ENCODE measurements at regions not wholly inside any gene's neighbourhood (a gene's known extent, or its start where the extent isn't known, plus 50 kb on each side); places are given as distances from the start of the nearest gene placed in this dataset.

DNA sequence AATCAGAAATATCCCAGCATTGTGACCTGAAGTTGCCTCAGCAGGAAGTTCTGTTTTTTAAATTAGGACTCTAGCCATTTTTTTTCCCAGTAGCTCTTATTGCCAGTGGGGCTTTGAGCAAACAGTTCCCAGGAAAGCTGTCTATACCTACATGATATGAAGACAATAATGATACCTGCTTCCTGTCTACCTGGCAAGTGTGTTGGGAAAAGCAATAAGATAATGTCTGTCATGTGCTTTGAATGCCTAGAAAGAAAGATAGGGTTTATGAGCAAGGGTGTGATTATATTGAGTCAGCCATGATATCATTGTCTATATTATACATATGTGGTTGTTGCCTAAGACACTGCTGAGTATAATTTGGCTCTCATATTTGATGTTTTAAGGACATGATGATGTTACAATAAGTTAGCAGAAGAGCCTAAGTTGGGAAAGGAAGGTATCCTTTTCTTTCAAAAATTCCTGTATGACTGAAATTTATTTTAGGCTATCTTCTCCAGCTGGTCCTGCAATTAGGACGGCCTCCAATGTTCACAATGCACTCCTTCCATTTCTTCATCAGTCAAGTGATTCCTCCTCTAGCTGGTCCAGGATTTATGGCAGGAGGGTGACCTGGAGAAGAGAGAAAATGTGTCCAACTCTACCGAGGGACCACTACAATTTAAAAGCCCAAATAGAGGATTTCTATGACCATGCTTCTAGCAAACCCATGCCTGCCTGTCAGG, 99.6 kb upstream of the CDC42BPA start:
- in situ Hi-C loops (cut with MboI) (no loop called here), intact Hi-C loops (cut with micrococcal nuclease; ENCODE audit: unreplicated experiment) (no loop called here)
- ChIA-PET RAD21 (ENCODE audit: unreplicated experiment) (no interaction called here), CTCF (no interaction called here), POLR2A (no interaction called here), SMC1A (ENCODE audit: uncharacterized antibody, unreplicated experiment) (no interaction called here)
- Histone ChIP-seq H3K27me3 (replicated peaks in 1 of 2; ENCODE audit: control insufficient read depth in 2 of 2, insufficient read depth in 2 of 2, low read length in 1 of 2) (no peaks in the 10 kb centered on the region; a peak in 1 of 4 replicates), H4K20me1 (ENCODE audit: control insufficient read depth, insufficient read depth) (no peaks in the 10 kb centered on the region), H3K9ac (ENCODE audit: control insufficient read depth, insufficient read depth, low read length) (no peak overlapping the region), H2AFZ (ENCODE audit: control insufficient read depth, low read depth, low read length) (no peak overlapping the region), H3K4me2 (ENCODE audit: control insufficient read depth, insufficient read depth) (no peak overlapping the region), H3K27ac (ENCODE audit: control insufficient read depth, insufficient read depth) (no peak overlapping the region), H3K9me3 (replicated peaks; ENCODE audit: control insufficient read depth, insufficient read depth, low read length) (no peaks in the 10 kb centered on the region), H3K4me3 (no peak overlapping the region), H3K36me3 (ENCODE audit: control insufficient read depth in 2 of 2, insufficient read depth in 2 of 2, low read length in 1 of 2) (no peaks in the 10 kb centered on the region), H3K4me1 (ENCODE audit: control insufficient read depth, insufficient read depth, low read length) (no peaks in the 10 kb centered on the region), H3K79me2 (ENCODE audit: control insufficient read depth, insufficient read depth, low read length) (no peaks in the 10 kb centered on the region)
- FAIRE-seq (no peak), DNase-seq (ENCODE audit: low read depth, low spot score) (no peak), ATAC-seq (no peak)
- TF ChIP-seq SMAD1 (IDR thresholded peaks at IDR 0.05; ENCODE audit: low read depth, partially characterized antibody): no peak
- WGBS (ENCODE audit: insufficient coverage, insufficient replicate concordance, low lambda C conversion rate, missing lambda C conversion rate): 0% methylated on average over 2 of the region's 2 CpGs
- no TSS peak for BruUV-seq (replicated peaks)

DNA sequence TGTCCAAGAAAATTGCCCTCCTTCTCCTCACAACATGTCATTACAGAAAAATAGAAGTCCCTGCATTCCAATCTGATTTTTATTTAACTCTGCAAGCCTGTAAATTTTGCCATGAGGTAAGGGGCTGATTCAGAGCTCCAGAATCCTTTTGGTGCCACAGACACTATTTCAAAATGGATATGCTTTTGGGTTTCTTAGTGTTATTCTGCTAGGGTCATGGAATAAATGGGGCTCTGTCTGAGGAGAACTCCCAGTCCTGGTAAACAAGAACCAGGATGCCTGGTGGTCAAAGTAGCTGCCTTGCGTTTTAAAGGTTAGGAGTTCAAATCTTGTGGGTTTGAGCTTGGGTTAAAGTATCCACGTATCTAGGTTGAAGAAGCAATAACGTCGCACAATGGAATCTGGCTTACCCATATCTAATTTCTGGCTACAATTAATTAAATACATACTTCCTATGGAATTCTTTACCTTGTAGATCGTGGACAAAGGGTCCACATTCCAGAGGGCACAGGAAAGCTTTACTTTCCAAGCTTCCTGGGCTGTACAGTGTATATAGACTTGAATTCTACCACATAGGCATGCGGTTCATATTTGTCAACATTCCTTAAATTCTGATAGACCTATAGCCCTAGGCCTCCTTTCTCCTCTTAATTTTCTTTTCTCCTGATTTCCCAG, 98.0 kb upstream of the CDC42BPA start:
- Histone ChIP-seq H3K27ac (ENCODE audit: control insufficient read depth, insufficient read depth) (no peak overlapping the region), H3K27me3 (replicated peaks in 1 of 2; ENCODE audit: control insufficient read depth in 2 of 2, insufficient read depth in 2 of 2, low read length in 1 of 2) (no peaks in the 10 kb centered on the region; a peak in 1 of 4 replicates), H4K20me1 (ENCODE audit: control insufficient read depth, insufficient read depth) (no peaks in the 10 kb centered on the region), H3K4me1 (ENCODE audit: control insufficient read depth, insufficient read depth, low read length) (no peaks in the 10 kb centered on the region), H3K9ac (ENCODE audit: control insufficient read depth, insufficient read depth, low read length) (no peak overlapping the region), H2AFZ (ENCODE audit: control insufficient read depth, low read depth, low read length) (no peak overlapping the region), H3K9me3 (replicated peaks; ENCODE audit: control insufficient read depth, insufficient read depth, low read length) (no peaks in the 10 kb centered on the region), H3K36me3 (ENCODE audit: control insufficient read depth in 2 of 2, insufficient read depth in 2 of 2, low read length in 1 of 2) (no peaks in the 10 kb centered on the region), H3K4me3 (no peak overlapping the region), H3K79me2 (ENCODE audit: control insufficient read depth, insufficient read depth, low read length) (no peaks in the 10 kb centered on the region), H3K4me2 (ENCODE audit: control insufficient read depth, insufficient read depth) (no peak overlapping the region)
- FAIRE-seq (no peak), DNase-seq (ENCODE audit: low read depth, low spot score) (no peak), ATAC-seq (no peak)
- 64% methylated on average over 6 of the region's 6 CpGs for WGBS (ENCODE audit: insufficient coverage, insufficient replicate concordance, low lambda C conversion rate, missing lambda C conversion rate)
- ChIA-PET SMC1A (ENCODE audit: uncharacterized antibody, unreplicated experiment) (no interaction called here), CTCF (no interaction called here), RAD21 (ENCODE audit: unreplicated experiment) (no interaction called here), POLR2A (no interaction called here)
- BruUV-seq (replicated peaks): no TSS peak
- in situ Hi-C loops (cut with MboI) (no loop called here), intact Hi-C loops (cut with micrococcal nuclease; ENCODE audit: unreplicated experiment) (no loop called here)
- TF ChIP-seq SIN3A (IDR thresholded peaks at IDR 0.05; ENCODE audit: low read depth, low read length) (no peak), BCLAF1 (IDR thresholded peaks at IDR 0.05) (no peak)

All from GM12878 (cell line).